Activated CD4-positive, alpha-beta memory T cell treated with anti-CD3 and anti-CD28 coated beads for 36 hours (primary cell): ENCODE measurements at regions not wholly inside any gene's neighbourhood (a gene's known extent, or its start where the extent isn't known, plus 50 kb on each side); places are given as distances from the start of the nearest gene placed in this dataset.
"Not testable (repeated sequence)": the region's sequence is repeated elsewhere in the genome, so short reads cannot be mapped to it uniquely, and the experiment has no call there.

Source experiments
- CTCF ChIA-PET: fragments of 350-600 bp; sonication (Branson Sonifier 250); formaldehyde crosslinking; loops from one replicate; lab custom pipeline; 2021; ENCODE audit warnings: antibody characterized with exemption, inconsistent platforms; lab: Charles Lee
- POLR2A ChIA-PET: fragments of 350-600 bp; sonication (Branson Sonifier 250); formaldehyde crosslinking; loops from one replicate; lab custom pipeline; 2021; ENCODE audit warnings: antibody characterized with exemption; lab: Charles Lee
- DNase-seq: peaks from one replicate; pipeline ENCODE4 v3.0.0-alpha.2; 2020
- H3K27ac Mint-ChIP-seq: one replicate; pipeline ENCODE4 v1.8.0; 2021; ENCODE audit warnings: mixed read lengths
- H3K27me3 Mint-ChIP-seq: one replicate; pipeline ENCODE4 v1.8.0; 2021; ENCODE audit warnings: mixed read lengths
- H3K36me3 Mint-ChIP-seq: one replicate; pipeline ENCODE4 v1.8.0; 2021; ENCODE audit warnings: mixed read lengths
- H3K4me1 Mint-ChIP-seq: one replicate; pipeline ENCODE4 v1.8.0; 2021; ENCODE audit warnings: low read depth, mixed read lengths
- H3K4me3 Mint-ChIP-seq: one replicate; pipeline ENCODE4 v1.8.0; 2021; ENCODE audit warnings: mild to moderate bottlenecking, mixed read lengths
- H3K9me3 Mint-ChIP-seq: one replicate; pipeline ENCODE4 v1.8.0; 2021; ENCODE audit warnings: mixed read lengths
- intact Hi-C: fragments of 100-400 bp; cut with micrococcal nuclease; formaldehyde crosslinking; loops from one replicate; pipeline ENCODE4 v1.15.1; 2023

- Mint-ChIP-seq H3K4me1 (no peaks in the 10 kb centered on the region), H3K27ac (no peak overlapping the region), H3K36me3 (no peaks in the 10 kb centered on the region), H3K27me3 (no peaks in the 10 kb centered on the region), H3K9me3 (peaks cover 4% of the 10 kb centered on the region), H3K4me3 (no peak overlapping the region)
- no peak for DNase-seq
- ChIA-PET CTCF (interaction anchor here (0.5 kb wide), 1 partner anchor 11 kb away, joined by 3 read pairs; no protein-coding TSS in a partner anchor), POLR2A (no interaction called here)
- intact Hi-C loops: no loop called here
Observed at GRCh38 chr6:146985966-146986365, 218.3 kb upstream of the STXBP5 start.

- H3K4me3 Mint-ChIP-seq, H3K36me3 Mint-ChIP-seq, DNase-seq, POLR2A ChIA-PET, H3K4me1 Mint-ChIP-seq, intact Hi-C loops, CTCF ChIA-PET, H3K27me3 Mint-ChIP-seq, H3K27ac Mint-ChIP-seq, H3K9me3 Mint-ChIP-seq: not testable (repeated sequence)
Observed at GRCh38 chr6:146987938-146988337, 216.3 kb upstream of the STXBP5 start.

- POLR2A ChIA-PET: no interaction called here
- no peaks in the 10 kb centered on the region for H3K36me3 Mint-ChIP-seq
- no peaks in the 10 kb centered on the region for H3K27me3 Mint-ChIP-seq
- H3K9me3 Mint-ChIP-seq: peaks cover 4% of the 10 kb centered on the region
- H3K27ac Mint-ChIP-seq: no peak overlapping the region
- no peaks in the 10 kb centered on the region for H3K4me1 Mint-ChIP-seq
- DNase-seq: no peak
- CTCF ChIA-PET: no interaction called here
- no peak overlapping the region for H3K4me3 Mint-ChIP-seq
- intact Hi-C loops: no loop called here
Observed at GRCh38 chr6:146989860-146990259, 214.4 kb upstream of the STXBP5 start.

- DNase-seq: no peak
- intact Hi-C loops: no loop called here
- Mint-ChIP-seq H3K9me3 (peaks cover 4% of the 10 kb centered on the region), H3K4me3 (no peak overlapping the region), H3K4me1 (no peaks in the 10 kb centered on the region), H3K36me3 (no peaks in the 10 kb centered on the region), H3K27ac (no peak overlapping the region), H3K27me3 (no peaks in the 10 kb centered on the region)
- CTCF ChIA-PET: no interaction called here
- POLR2A ChIA-PET: no interaction called here
Observed at GRCh38 chr6:146990284-146990683, 213.9 kb upstream of the STXBP5 start.

GRCh38 chr6:146990821-146991798, 213.1 kb upstream of the STXBP5 start:
- DNase-seq: no peak
- intact Hi-C loops: no loop called here
- Mint-ChIP-seq H3K27me3 (no peaks in the 10 kb centered on the region), H3K27ac (no peak overlapping the region), H3K4me1 (no peaks in the 10 kb centered on the region), H3K4me3 (no peak overlapping the region), H3K9me3 (peaks cover 4% of the 10 kb centered on the region), H3K36me3 (no peaks in the 10 kb centered on the region)
- ChIA-PET CTCF (no interaction called here), POLR2A (no interaction called here)

GRCh38 chr6:146997062-146997461, 207.2 kb upstream of the STXBP5 start:
- Mint-ChIP-seq H3K36me3 (no peaks in the 10 kb centered on the region), H3K4me3 (no peak overlapping the region), H3K4me1 (no peaks in the 10 kb centered on the region), H3K9me3 (no peaks in the 10 kb centered on the region), H3K27me3 (no peaks in the 10 kb centered on the region), H3K27ac (no peak overlapping the region)
- no peak for DNase-seq
- ChIA-PET CTCF (interaction anchor here (0.7 kb wide), 1 partner anchor 11 kb away, joined by 3 read pairs; no protein-coding TSS in a partner anchor), POLR2A (no interaction called here)
- intact Hi-C loops: no loop called here

GRCh38 chr6:146999766-147000165, 204.5 kb upstream of the STXBP5 start:
- Mint-ChIP-seq H3K27me3 (no peaks in the 10 kb centered on the region), H3K4me1 (no peaks in the 10 kb centered on the region), H3K9me3 (no peaks in the 10 kb centered on the region), H3K36me3 (no peaks in the 10 kb centered on the region), H3K27ac (no peak overlapping the region), H3K4me3 (no peak overlapping the region)
- ChIA-PET POLR2A (no interaction called here), CTCF (no interaction called here)
- intact Hi-C loops: no loop called here
- DNase-seq: no peak

GRCh38 chr6:147000545-147001488, 203.4 kb upstream of the STXBP5 start:
- ChIA-PET CTCF (no interaction called here), POLR2A (no interaction called here)
- H3K27me3 Mint-ChIP-seq: no peaks in the 10 kb centered on the region
- no peaks in the 10 kb centered on the region for H3K36me3 Mint-ChIP-seq
- H3K4me1 Mint-ChIP-seq: no peaks in the 10 kb centered on the region
- intact Hi-C loops: no loop called here
- no peak for DNase-seq
- no peaks in the 10 kb centered on the region for H3K9me3 Mint-ChIP-seq
- H3K27ac Mint-ChIP-seq: no peak overlapping the region
- no peak overlapping the region for H3K4me3 Mint-ChIP-seq

GRCh38 chr6:147001621-147002020, 202.6 kb upstream of the STXBP5 start:
- no peak for DNase-seq
- H3K4me3 Mint-ChIP-seq: no peak overlapping the region
- no peaks in the 10 kb centered on the region for H3K36me3 Mint-ChIP-seq
- H3K9me3 Mint-ChIP-seq: no peaks in the 10 kb centered on the region
- CTCF ChIA-PET: no interaction called here
- POLR2A ChIA-PET: no interaction called here
- intact Hi-C loops: no loop called here
- no peaks in the 10 kb centered on the region for H3K27me3 Mint-ChIP-seq
- no peaks in the 10 kb centered on the region for H3K4me1 Mint-ChIP-seq
- no peak overlapping the region for H3K27ac Mint-ChIP-seq

- ChIA-PET POLR2A (no interaction called here), CTCF (no interaction called here)
- DNase-seq: no peak
- no peaks in the 10 kb centered on the region for H3K36me3 Mint-ChIP-seq
- no peak overlapping the region for H3K4me3 Mint-ChIP-seq
- intact Hi-C loops: no loop called here
- no peaks in the 10 kb centered on the region for H3K27me3 Mint-ChIP-seq
- no peak overlapping the region for H3K27ac Mint-ChIP-seq
- no peaks in the 10 kb centered on the region for H3K9me3 Mint-ChIP-seq
- no peaks in the 10 kb centered on the region for H3K4me1 Mint-ChIP-seq
Observed at GRCh38 chr6:147003186-147003585, 201.0 kb upstream of the STXBP5 start.

GRCh38 chr6:147005499-147005898, 198.7 kb upstream of the STXBP5 start:
- peaks cover 3% of the 10 kb centered on the region for H3K36me3 Mint-ChIP-seq
- POLR2A ChIA-PET: no interaction called here
- no peak overlapping the region for H3K27ac Mint-ChIP-seq
- DNase-seq: no peak
- H3K4me3 Mint-ChIP-seq: no peak overlapping the region
- intact Hi-C loops: no loop called here
- H3K9me3 Mint-ChIP-seq: peaks cover 5% of the 10 kb centered on the region
- CTCF ChIA-PET: no interaction called here
- peaks cover 3% of the 10 kb centered on the region for H3K27me3 Mint-ChIP-seq
- no peaks in the 10 kb centered on the region for H3K4me1 Mint-ChIP-seq

GRCh38 chr6:147007441-147007840, 196.8 kb upstream of the STXBP5 start:
- ChIA-PET POLR2A (interaction anchor here (0.5 kb wide), 1 partner anchor 110 kb away, joined by 6 read pairs; no protein-coding TSS in a partner anchor), CTCF (no interaction called here)
- no peak for DNase-seq
- Mint-ChIP-seq H3K36me3 (peaks cover 3% of the 10 kb centered on the region), H3K4me1 (no peaks in the 10 kb centered on the region), H3K27me3 (peaks cover 3% of the 10 kb centered on the region), H3K27ac (no peak overlapping the region), H3K9me3 (peaks cover 5% of the 10 kb centered on the region), H3K4me3 (no peak overlapping the region)
- intact Hi-C loops: no loop called here
